ENCODE measurements at regions not wholly inside any gene's neighbourhood (a gene's known extent, or its start where the extent isn't known, plus 50 kb on each side); places are given as distances from the start of the nearest gene placed in this dataset.
"Not testable (repeated sequence)": the region's sequence is repeated elsewhere in the genome, so short reads cannot be mapped to it uniquely, and the experiment has no call there.

GRCh38 chr5:9726931-9727330, 96.8 kb upstream of the TAS2R1 start:
- H3K27me3 ChIP-seq (ENCODE audit: insufficient read depth, low read length), result no peaks in the 10 kb centered on the region
- H3K9me2 ChIP-seq (ENCODE audit: low read depth, low read length), result no peaks in the 10 kb centered on the region
- no peaks in the 10 kb centered on the region for H3K4me1 ChIP-seq (ENCODE audit: insufficient read depth, low read length, severe bottlenecking)
- no peak overlapping the region for H2AFZ ChIP-seq (ENCODE audit: low read length)
- TF ChIP-seq CTCF (IDR thresholded peaks at IDR 0.05; ENCODE audit: low read length), result no peak
- TF ChIP-seq EZH2 (IDR thresholded peaks at IDR 0.05; ENCODE audit: borderline replicate concordance, low read length), result no peak
- H3K36me3 ChIP-seq (ENCODE audit: insufficient read depth, low read length), result no peaks in the 10 kb centered on the region
- H3K9me3 ChIP-seq (ENCODE audit: low read length), result no peaks in the 10 kb centered on the region
- no peak overlapping the region for H3K27ac ChIP-seq (ENCODE audit: low read depth, low read length, poor library complexity, severe bottlenecking)
- H3K9ac ChIP-seq (ENCODE audit: low read length), result no peak overlapping the region
- no peaks in the 10 kb centered on the region for H4K20me1 ChIP-seq (ENCODE audit: insufficient read depth, low read length)
- H3F3A ChIP-seq (ENCODE audit: insufficient read depth, low read length), result no peaks in the 10 kb centered on the region
- H3K4me2 ChIP-seq (ENCODE audit: low read length), result no peak overlapping the region
- H3K79me2 ChIP-seq (ENCODE audit: insufficient read depth, low read length), result no peaks in the 10 kb centered on the region
- no peak overlapping the region for H3K4me3 ChIP-seq (ENCODE audit: low read depth, low read length, poor library complexity, severe bottlenecking)

- not testable (repeated sequence) for H3K9ac ChIP-seq (ENCODE audit: low read length); H4K20me1 ChIP-seq (ENCODE audit: insufficient read depth, low read length); H3F3A ChIP-seq (ENCODE audit: insufficient read depth, low read length); H3K4me3 ChIP-seq (ENCODE audit: low read depth, low read length, poor library complexity, severe bottlenecking); H3K79me2 ChIP-seq (ENCODE audit: insufficient read depth, low read length); H3K27ac ChIP-seq (ENCODE audit: low read depth, low read length, poor library complexity, severe bottlenecking); H3K9me3 ChIP-seq (ENCODE audit: low read length); H3K4me1 ChIP-seq (ENCODE audit: insufficient read depth, low read length, severe bottlenecking); H3K27me3 ChIP-seq (ENCODE audit: insufficient read depth, low read length); H3K4me2 ChIP-seq (ENCODE audit: low read length); H3K36me3 ChIP-seq (ENCODE audit: insufficient read depth, low read length); H3K9me2 ChIP-seq (ENCODE audit: low read depth, low read length); H2AFZ ChIP-seq (ENCODE audit: low read length)
Measured at GRCh38 chr5:9725265-9725664, 95.1 kb upstream of the TAS2R1 start.

- no peak overlapping the region for H3K27ac ChIP-seq (ENCODE audit: low read depth, low read length, poor library complexity, severe bottlenecking)
- no peaks in the 10 kb centered on the region for H3K4me1 ChIP-seq (ENCODE audit: insufficient read depth, low read length, severe bottlenecking)
- no peaks in the 10 kb centered on the region for H4K20me1 ChIP-seq (ENCODE audit: insufficient read depth, low read length)
- H3F3A ChIP-seq (ENCODE audit: insufficient read depth, low read length), result no peaks in the 10 kb centered on the region
- no peaks in the 10 kb centered on the region for H3K9me3 ChIP-seq (ENCODE audit: low read length)
- no peak overlapping the region for H3K9ac ChIP-seq (ENCODE audit: low read length)
- H3K4me3 ChIP-seq (ENCODE audit: low read depth, low read length, poor library complexity, severe bottlenecking), result no peak overlapping the region
- H3K36me3 ChIP-seq (ENCODE audit: insufficient read depth, low read length), result no peaks in the 10 kb centered on the region
- H2AFZ ChIP-seq (ENCODE audit: low read length), result no peak overlapping the region
- no peak overlapping the region for H3K4me2 ChIP-seq (ENCODE audit: low read length)
- H3K79me2 ChIP-seq (ENCODE audit: insufficient read depth, low read length), result no peaks in the 10 kb centered on the region
- no peaks in the 10 kb centered on the region for H3K9me2 ChIP-seq (ENCODE audit: low read depth, low read length)
- no peaks in the 10 kb centered on the region for H3K27me3 ChIP-seq (ENCODE audit: insufficient read depth, low read length)
- TF ChIP-seq EZH2 (IDR thresholded peaks at IDR 0.05; ENCODE audit: borderline replicate concordance, low read length) (no peak), CTCF (IDR thresholded peaks at IDR 0.05; ENCODE audit: low read length) (no peak)
Measured at GRCh38 chr5:9724707-9725106, 94.6 kb upstream of the TAS2R1 start.

DNA sequence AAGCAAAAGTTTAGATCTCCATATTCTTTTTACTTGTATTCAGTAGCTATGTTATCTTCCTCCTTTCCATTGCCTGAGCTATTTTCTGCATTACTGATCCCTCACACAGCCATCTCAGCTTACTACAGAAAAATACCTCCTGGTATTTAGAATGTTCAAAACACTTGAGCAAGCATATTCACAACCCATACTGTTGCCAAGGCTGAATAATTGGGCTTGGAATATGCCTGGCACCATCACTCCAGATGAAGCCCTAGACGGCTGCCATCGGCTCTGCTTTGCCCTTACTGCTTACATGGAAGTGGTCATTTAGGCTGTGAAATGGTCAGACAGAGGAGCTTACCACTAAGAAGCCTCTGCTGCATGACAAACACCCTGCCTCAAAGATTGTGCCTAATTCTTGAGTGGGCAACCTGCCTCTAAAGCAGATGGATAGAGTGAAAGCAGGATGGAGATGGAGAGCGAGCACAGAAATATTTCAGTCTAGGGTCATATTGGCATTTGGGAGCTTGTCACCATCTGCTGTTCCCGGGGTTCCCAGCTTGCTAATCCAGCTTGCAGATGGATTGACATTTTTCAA, 92.5 kb upstream of the TAS2R1 start:
- H4K20me1 ChIP-seq (ENCODE audit: insufficient read depth, low read length), result no peaks in the 10 kb centered on the region

More for the DNA sequence above, 92.5 kb upstream of the TAS2R1 start:
- H3K27me3 ChIP-seq (ENCODE audit: insufficient read depth, low read length), result no peaks in the 10 kb centered on the region
- H3K4me1 ChIP-seq (ENCODE audit: insufficient read depth, low read length, severe bottlenecking), result no peaks in the 10 kb centered on the region
- no peak overlapping the region for H2AFZ ChIP-seq (ENCODE audit: low read length)
- H3K9me2 ChIP-seq (ENCODE audit: low read depth, low read length), result no peaks in the 10 kb centered on the region
- H3K36me3 ChIP-seq (ENCODE audit: insufficient read depth, low read length), result no peaks in the 10 kb centered on the region
- no peak for TF ChIP-seq CTCF (IDR thresholded peaks at IDR 0.05; ENCODE audit: low read length)
- TF ChIP-seq EZH2 (IDR thresholded peaks at IDR 0.05; ENCODE audit: borderline replicate concordance, low read length), result no peak
- H3K4me3 ChIP-seq (ENCODE audit: low read depth, low read length, poor library complexity, severe bottlenecking), result no peak overlapping the region
- no peaks in the 10 kb centered on the region for H3K79me2 ChIP-seq (ENCODE audit: insufficient read depth, low read length)
- H3K9ac ChIP-seq (ENCODE audit: low read length), result no peak overlapping the region
- H3F3A ChIP-seq (ENCODE audit: insufficient read depth, low read length), result no peaks in the 10 kb centered on the region
- H3K4me2 ChIP-seq (ENCODE audit: low read length), result no peak overlapping the region
- H3K9me3 ChIP-seq (ENCODE audit: low read length), result no peaks in the 10 kb centered on the region
- no peak overlapping the region for H3K27ac ChIP-seq (ENCODE audit: low read depth, low read length, poor library complexity, severe bottlenecking)
